Loucy (cell line): ENCODE measurements at regions not wholly inside any gene's neighbourhood (a gene's known extent, or its start where the extent isn't known, plus 50 kb on each side); places are given as distances from the start of the nearest gene placed in this dataset.

Source experiments
- H2AFZ ChIP-seq: fragments of 200-600 bp; sonication (generic); 2 replicates; pipeline ENCODE4 v1.6.0; 2016; ENCODE audit warnings: antibody characterized with exemption, mild to moderate bottlenecking, low read length, moderate library complexity
- H3F3A ChIP-seq: fragments of 200-600 bp; 2 replicates; pipeline ENCODE4 v1.6.0; 2016; ENCODE audit warnings: antibody characterized with exemption, low read depth, mild to moderate bottlenecking
- H3K27me3 ChIP-seq: fragments of 200-600 bp; sonication (generic); 2 replicates; pipeline ENCODE4 v1.6.1; 2014; ENCODE audit warnings: low read length, mild to moderate bottlenecking; ENCODE audit not compliant: insufficient read depth, poor library complexity, severe bottlenecking
- H3K36me3 ChIP-seq: fragments of 200-600 bp; sonication (generic); 2 replicates; pipeline ENCODE4 v1.6.1; 2016; ENCODE audit warnings: low read length; ENCODE audit not compliant: insufficient read depth
- H3K4me1 ChIP-seq: fragments of 200-600 bp; sonication (generic); 2 replicates; pipeline ENCODE4 v1.5.1; 2014; ENCODE audit warnings: low read length, mild to moderate bottlenecking; ENCODE audit not compliant: insufficient read depth, poor library complexity, severe bottlenecking
- H3K4me2 ChIP-seq: fragments of 200-600 bp; sonication (generic); 2 replicates; pipeline ENCODE4 v1.6.0; 2014; ENCODE audit warnings: antibody characterized with exemption, low read length, low read depth, mild to moderate bottlenecking; ENCODE audit not compliant: poor library complexity, severe bottlenecking
- H3K4me3 ChIP-seq: fragments of 200-600 bp; sonication (generic); 2 replicates; pipeline ENCODE4 v1.5.1; 2014; ENCODE audit warnings: low read length, mild to moderate bottlenecking, mixed read lengths; ENCODE audit not compliant: poor library complexity, severe bottlenecking
- H3K79me2 ChIP-seq: fragments of 200-600 bp; sonication (generic); 2 replicates; pipeline ENCODE4 v1.6.1; 2014; ENCODE audit warnings: low read length; ENCODE audit not compliant: insufficient read depth
- H3K9ac ChIP-seq: fragments of 200-600 bp; sonication (generic); 2 replicates; pipeline ENCODE4 v1.6.0; 2014; ENCODE audit warnings: mild to moderate bottlenecking, low read depth, low read length, moderate library complexity; ENCODE audit not compliant: poor library complexity, severe bottlenecking
- H3K9me2 ChIP-seq: fragments of 200-600 bp; sonication (generic); replicated peaks from 2 replicates; pipeline ENCODE4 v1.6.1; 2016; ENCODE audit warnings: low read depth, low read length, mixed read lengths
- H3K9me3 ChIP-seq: fragments of 200-600 bp; sonication (generic); 2 replicates; pipeline ENCODE4 v1.6.1; 2014; ENCODE audit warnings: mild to moderate bottlenecking, antibody characterized with exemption, low read length, low read depth; ENCODE audit not compliant: insufficient read depth
- H4K20me1 ChIP-seq: fragments of 200-600 bp; sonication (generic); 2 replicates; pipeline ENCODE4 v1.6.0; 2014; ENCODE audit warnings: antibody characterized with exemption, low read length, mild to moderate bottlenecking; ENCODE audit not compliant: insufficient read depth, poor library complexity, severe bottlenecking
- CTCF ChIP-seq: fragments of 200-600 bp; sonication (generic); conservative IDR thresholded peaks from 2 replicates; pipeline ENCODE4 v1.5.1; 2014; ENCODE audit warnings: mild to moderate bottlenecking, antibody characterized with exemption, low read length
- EZH2phosphoT487 ChIP-seq: fragments of 200-600 bp; IDR thresholded peaks from 2 replicates; pipeline ENCODE4 v1.6.1; 2018; ENCODE audit warnings: antibody characterized with exemption, mild to moderate bottlenecking, moderate library complexity, borderline replicate concordance

DNA sequence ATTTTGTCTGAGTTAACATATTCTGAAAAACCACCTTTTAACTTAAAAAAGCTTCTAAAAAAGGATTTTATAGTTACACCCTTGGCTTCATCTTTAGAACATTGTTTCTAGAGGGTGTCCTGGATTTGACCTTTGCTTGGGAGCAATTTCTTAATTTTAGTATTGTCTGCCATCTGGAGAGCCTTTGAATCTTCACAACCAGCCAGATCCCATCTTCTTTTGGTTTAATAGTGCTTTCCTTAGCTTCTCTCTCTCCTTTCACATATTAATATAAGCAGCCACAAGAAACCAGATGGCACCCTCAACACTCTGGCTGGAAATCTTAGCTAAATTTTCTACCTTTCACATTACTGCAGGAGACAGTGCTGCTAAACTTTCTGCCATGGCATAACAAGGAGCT lies 76.5 kb upstream of the TSPAN2 start:
- Histone ChIP-seq H3K9me3 (no peaks in the 10 kb centered on the region), H3K36me3 (no peaks in the 10 kb centered on the region), H3K4me1 (no peaks in the 10 kb centered on the region), H3K79me2 (no peaks in the 10 kb centered on the region), H3F3A (no peaks in the 10 kb centered on the region), H3K9ac (no peak overlapping the region), H2AFZ (no peak overlapping the region), H4K20me1 (no peaks in the 10 kb centered on the region), H3K9me2 (no peaks in the 10 kb centered on the region), H3K4me2 (no peak overlapping the region), H3K4me3 (no peak overlapping the region), H3K27me3 (no peaks in the 10 kb centered on the region)
- TF ChIP-seq CTCF (no peak), EZH2phosphoT487 (no peak)

- Histone ChIP-seq H3K79me2 (no peaks in the 10 kb centered on the region), H3F3A (no peaks in the 10 kb centered on the region), H3K9me3 (no peaks in the 10 kb centered on the region), H3K4me2 (no peak overlapping the region), H3K36me3 (no peaks in the 10 kb centered on the region), H3K9ac (no peak overlapping the region), H4K20me1 (no peaks in the 10 kb centered on the region), H3K4me1 (no peaks in the 10 kb centered on the region), H3K27me3 (no peaks in the 10 kb centered on the region), H3K9me2 (no peaks in the 10 kb centered on the region), H2AFZ (no peak overlapping the region), H3K4me3 (no peak overlapping the region)
- TF ChIP-seq CTCF (no peak), EZH2phosphoT487 (no peak)
Measured at GRCh38 chr1:115164940-115165705, 75.8 kb upstream of the TSPAN2 start.

- Histone ChIP-seq H3K79me2 (no peaks in the 10 kb centered on the region), H3K4me2 (no peak overlapping the region), H3K36me3 (no peaks in the 10 kb centered on the region), H3K4me1 (no peaks in the 10 kb centered on the region), H3F3A (no peaks in the 10 kb centered on the region), H3K4me3 (no peak overlapping the region), H3K9me2 (no peaks in the 10 kb centered on the region), H2AFZ (no peak overlapping the region), H3K27me3 (no peaks in the 10 kb centered on the region), H3K9me3 (no peaks in the 10 kb centered on the region), H3K9ac (no peak overlapping the region), H4K20me1 (no peaks in the 10 kb centered on the region)
- TF ChIP-seq EZH2phosphoT487 = no peak
- TF ChIP-seq CTCF = no peak
Measured at GRCh38 chr1:115164484-115164883, 75.2 kb upstream of the TSPAN2 start.
